Stimulated activated CD8-positive, alpha-beta memory T cell treated with anti-CD3 and anti-CD28 coated beads, Interleukin-15, amount 100 ng/mL, for 24 hours (primary cell): ENCODE measurements at regions not wholly inside any gene's neighbourhood (a gene's known extent, or its start where the extent isn't known, plus 50 kb on each side); places are given as distances from the start of the nearest gene placed in this dataset.
"Not testable (repeated sequence)": the region's sequence is repeated elsewhere in the genome, so short reads cannot be mapped to it uniquely, and the experiment has no call there.

Source experiments
- DNase-seq: peaks from one replicate; pipeline ENCODE4 v3.0.0-alpha.2; 2020; ENCODE audit warnings: low read depth

GRCh38 chr6:27136978-27137814 is 110.3 kb upstream of the PRSS16 start:
- no peak for DNase-seq

GRCh38 chr6:27138406-27138805 is 109.1 kb upstream of the PRSS16 start:
- no peak for DNase-seq

DNA sequence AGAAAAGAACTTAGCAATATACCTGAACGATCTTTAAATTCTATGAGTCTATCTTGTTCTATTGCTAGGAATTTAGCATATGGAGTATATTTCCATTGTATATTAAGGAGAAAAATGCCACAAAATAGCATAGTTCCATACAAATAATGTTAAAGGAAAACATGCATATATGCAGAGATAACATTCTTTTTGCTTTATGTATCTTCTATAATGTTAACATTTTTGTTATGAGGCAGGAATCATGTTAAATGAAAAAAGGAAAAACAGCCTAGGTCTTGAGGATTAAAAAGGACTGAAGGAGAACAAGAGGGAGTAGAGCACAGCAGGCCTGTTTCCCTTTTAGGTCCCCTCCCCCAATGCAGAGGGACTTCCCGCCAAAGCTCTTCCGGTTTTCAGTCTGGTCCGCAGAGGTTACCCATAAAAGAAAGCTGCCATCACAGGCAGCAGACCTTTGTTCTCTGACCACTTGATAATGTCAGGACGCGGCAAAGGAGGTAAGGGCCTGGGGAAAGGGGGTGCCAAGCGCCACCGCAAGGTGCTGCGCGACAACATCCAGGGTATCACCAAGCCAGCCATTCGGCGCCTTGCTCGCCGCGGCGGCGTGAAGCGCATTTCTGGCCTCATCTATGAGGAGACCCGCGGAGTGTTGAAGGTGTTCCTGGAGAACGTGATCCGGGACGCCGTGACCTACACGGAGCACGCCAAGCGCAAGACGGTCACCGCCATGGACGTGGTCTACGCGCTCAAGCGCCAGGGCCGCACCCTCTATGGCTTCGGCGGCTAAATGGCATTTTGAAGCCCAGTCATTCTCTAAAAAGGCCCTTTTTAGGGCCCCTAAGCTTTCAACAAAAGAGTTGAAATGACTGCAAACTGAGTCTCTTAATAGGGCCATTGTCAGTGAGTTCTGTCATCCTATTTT is 108.4 kb upstream of the PRSS16 start:
- no peak for DNase-seq

DNA sequence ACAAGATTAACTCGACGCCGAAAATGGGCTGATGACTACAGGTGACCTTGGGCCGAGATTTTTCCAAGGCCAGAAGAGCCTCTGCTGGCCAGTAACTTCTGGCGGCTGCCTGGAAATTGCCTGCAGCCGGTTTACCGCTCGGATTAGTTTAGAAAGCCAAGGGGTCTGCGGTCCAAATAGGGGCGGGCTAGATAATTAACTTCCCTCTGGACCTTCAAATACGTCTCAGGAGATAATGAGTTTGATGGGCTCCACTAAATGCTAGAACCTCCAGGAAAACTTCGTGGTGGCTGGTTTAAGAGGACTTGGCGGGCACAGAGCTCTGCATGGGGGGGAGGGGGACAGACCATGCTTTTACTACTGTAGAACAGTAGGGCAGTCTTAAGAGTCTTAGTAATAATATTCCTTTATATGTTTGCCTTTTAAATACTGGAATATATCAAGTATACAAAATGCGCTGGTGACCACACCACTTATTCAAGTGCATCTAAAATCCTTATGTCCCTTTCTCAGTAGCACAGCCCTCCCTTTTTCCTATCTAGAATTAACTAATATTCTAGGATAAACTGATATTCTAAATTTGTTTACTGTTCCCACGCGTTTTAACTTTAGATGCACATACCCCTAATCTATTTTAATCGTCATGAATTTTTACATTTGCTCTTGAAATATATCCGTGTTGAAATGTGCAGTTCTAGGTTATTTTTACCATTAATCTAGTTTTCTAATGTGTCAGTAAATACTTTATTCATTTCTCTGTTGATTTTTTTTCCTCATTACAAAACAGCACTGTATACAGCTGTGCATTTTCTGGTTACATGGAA is 107.5 kb upstream of the PRSS16 start:
- no peak for DNase-seq

DNA sequence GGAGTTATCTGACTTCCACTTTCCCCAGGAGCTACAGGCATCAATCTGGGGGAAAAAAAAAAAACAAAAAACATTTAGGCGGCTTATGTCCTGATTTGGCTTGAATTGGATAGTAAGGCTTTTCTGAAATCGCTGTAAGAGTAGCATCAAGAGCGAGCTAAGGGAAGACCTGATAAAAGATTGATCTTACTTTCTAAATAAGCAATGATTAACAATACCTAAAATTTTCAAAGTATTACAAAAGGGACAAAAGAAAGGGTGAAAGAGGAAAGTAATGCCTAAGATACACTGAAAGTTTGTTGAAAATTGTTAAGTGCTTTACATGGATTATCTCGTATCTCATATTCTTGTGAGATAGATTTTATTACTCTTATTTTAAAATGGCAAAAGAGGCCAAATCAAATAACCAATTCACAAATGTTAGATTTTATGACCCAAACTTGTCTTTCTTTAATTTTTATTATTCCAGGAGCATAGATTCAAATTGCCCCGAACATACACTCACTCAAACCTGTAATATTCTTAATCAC is 106.4 kb upstream of the PRSS16 start:
- no peak for DNase-seq

GRCh38 chr6:27141529-27142015 is 105.9 kb upstream of the PRSS16 start:
- no peak for DNase-seq

DNA sequence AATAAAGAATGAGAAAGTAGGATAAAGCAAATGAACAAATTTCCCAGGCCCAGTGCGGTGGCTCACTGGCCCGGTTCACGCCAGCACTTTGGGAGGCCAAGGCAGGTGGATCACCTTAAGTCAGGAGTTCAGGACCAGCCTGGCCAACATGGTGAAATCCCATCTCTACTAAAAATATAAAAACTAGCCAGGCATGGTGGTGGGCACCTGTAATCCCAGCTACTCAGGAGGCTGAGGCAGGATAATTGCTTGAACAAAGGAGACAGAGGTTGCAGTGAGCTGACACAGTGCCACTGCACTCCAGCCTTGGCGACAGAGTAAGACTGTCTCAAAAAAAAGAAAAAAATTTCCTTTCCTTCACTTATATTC is 104.5 kb upstream of the PRSS16 start:
- DNase-seq = not testable (repeated sequence)

GRCh38 chr6:27143474-27144026 is 104.0 kb upstream of the PRSS16 start:
- DNase-seq = no peak

DNA sequence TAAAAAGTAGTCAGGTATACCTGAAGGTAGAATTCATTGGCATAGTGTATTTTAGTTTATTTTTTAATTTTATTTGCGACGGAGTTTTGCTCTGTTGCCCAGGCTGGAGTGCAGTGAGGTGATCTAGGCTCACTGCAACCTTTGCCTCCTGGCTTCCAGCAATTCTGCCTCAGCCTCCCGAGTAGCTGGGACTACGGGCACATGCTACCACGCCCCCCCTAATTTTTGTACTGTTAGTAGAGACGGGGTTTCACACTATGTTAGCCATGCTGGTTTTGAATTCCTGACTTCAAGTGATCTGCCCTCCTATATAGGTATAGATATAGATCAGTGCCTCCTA is 102.8 kb upstream of the PRSS16 start:
- no peak for DNase-seq

DNA sequence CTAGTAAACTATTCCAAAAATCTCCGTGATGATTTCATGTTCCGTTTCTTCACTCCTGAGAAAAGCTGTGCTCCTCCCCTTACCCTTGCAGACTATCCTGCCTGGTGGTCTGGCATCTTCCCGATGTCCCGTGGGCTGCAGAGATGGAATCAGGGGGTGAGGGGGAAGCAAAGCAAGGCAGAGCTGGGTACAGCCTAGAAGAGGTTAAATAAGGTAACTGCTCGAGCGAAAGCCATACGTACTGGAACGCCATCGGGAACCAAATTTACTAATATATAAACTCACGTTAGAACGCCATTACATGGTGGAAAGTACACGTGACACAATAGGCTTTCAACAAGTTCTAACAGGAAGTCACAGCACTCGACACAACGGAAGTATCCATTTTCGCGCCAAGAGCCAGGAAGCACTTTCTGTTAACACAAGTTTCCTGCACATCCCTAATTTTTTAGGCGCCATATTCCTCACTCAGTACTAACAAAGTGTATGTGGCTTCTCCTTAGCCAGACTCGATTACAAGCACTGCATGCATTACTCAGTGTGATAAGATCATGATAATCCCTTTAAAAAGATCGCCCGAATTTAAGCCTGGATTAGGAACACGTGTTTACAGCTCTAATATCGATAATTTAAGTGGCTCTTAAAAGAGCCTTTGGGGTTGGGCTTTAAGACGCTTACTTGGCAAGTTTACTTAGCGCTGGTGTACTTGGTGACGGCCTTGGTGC is 101.6 kb upstream of the PRSS16 start:
- DNase-seq = no peak

DNA sequence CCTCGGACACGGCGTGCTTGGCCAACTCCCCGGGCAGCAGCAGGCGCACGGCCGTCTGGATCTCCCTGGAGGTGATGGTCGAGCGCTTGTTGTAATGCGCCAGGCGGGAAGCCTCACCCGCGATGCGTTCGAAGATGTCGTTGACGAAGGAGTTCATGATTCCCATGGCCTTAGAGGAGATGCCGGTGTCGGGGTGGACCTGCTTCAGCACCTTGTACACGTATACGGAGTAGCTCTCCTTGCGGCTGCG is 101.1 kb upstream of the PRSS16 start:
- DNase-seq = not testable (repeated sequence)

DNA sequence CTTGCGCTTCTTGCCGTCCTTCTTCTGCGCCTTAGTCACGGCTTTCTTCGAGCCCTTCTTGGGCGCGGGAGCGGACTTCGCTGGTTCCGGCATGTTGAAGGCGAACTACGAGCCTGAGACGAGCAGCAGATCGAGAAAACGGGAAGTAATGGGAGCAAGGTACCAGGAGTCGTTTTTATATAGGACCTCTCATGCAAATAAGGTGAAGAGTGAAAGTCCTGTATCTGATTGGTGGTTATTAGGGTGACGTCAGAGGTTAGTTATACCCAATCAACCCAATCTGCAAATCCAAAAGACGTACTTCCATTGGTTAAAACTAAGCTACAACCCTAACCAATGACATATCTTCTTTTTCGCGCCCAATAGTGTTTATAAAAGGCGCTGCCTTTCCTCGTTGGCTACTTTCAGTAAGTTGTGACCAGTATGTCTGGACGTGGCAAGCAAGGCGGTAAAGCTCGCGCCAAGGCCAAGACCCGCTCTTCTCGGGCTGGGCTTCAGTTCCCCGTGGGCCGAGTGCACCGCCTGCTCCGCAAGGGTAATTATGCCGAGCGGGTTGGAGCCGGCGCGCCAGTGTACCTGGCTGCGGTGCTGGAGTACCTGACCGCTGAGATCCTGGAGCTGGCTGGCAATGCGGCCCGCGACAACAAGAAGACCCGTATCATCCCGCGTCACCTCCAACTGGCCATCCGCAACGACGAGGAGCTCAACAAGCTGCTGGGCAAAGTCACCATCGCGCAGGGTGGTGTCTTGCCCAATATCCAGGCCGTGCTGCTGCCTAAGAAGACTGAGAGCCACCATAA is 100.6 kb upstream of the PRSS16 start:
- peak; percentile 61 for DNase-seq

DNA sequence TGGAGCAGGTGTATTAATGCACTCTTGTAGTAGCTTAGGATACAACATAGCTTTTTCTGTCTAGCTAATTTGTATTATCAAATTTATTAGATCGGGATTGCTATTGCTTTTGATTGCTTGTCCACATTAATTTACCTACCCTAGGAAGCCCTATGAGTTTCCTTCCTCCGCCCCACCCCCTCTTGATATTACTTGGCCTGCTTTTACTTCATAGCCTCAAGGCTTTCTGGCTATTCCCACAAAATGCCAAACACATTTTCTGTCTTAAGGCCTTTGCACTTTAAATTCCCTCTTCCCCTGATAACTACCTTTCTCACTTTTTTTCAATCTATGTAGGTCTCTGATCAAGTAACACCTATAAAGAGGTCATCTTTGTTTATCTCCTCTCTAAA is 99.1 kb upstream of the PRSS16 start:
- no peak for DNase-seq

- no peak for DNase-seq
These were observed 98.4 kb upstream of the PRSS16 start for GRCh38 chr6:27149150-27149549.

GRCh38 chr6:27154696-27155095 is 92.8 kb upstream of the PRSS16 start:
- no peak for DNase-seq

DNA sequence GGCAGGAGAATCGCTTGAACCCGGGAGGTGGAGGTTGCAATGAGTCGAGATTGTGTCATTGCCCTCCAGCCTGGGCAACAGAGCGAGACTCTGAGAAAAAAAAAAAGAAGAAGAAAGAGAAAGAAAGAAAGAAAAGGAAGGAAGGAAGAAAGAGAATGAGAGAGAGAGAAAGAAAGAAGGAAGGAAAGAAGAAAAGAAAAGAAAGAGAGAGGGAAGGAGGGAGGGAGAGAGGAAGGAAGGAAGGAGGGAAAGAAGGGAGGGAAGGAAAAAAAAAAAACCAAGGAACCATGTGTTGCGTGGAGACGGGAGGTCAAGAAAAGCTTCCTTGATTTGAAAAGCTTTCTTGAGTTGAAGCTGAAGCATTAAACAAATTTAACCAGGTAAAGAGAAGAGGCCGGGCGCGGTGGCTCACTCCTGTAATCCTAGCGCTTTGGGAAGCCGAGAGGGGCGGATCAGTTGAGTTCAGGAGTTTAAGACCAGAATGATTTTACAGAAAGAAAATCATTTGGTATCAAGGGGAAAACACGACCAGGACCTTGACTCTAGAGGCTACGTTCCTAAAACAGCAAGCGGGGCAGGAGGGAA is 90.5 kb upstream of the PRSS16 start:
- no peak for DNase-seq

DNA sequence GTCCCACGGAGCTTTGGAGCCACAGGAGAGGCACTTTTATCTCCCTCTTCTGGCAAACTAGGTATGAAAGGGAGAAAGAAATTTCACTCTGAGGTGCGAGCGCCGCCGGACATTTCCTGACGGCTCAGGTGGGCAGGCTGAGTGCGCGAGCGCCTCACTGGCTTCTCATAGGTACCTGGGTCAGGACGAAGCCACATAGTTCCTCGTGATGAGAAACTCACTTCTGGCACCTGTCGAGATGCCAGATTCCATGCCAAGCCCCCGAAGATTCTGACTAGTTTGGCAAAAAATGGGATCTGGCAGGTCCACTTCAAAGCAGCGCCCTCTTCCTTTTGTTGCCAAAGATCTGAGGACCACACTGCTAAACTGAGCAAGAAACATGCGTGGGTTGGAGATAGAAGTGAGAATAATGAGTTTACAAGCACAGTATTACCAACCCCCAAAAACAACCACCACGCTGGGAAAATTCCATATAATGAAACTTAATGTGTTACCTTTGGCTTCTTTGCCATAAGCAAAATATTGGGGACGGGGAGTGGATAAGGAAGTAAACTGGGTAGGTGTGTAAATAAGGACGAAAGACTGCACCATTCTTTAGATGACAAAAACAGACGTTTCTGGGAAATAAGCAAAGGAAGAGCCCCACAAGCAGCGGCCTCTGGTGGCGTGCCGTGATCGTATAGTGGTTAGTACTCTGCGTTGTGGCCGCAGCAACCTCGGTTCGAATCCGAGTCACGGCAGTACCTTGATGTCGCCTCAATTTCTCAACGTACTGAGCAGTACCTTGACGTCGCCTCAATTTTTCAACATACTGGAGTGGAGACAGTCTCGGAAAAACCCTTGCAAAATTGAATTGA is 89.8 kb upstream of the PRSS16 start:
- DNase-seq = peak; percentile 65

- DNase-seq = no peak
These were observed 89.2 kb upstream of the PRSS16 start for GRCh38 chr6:27158316-27158643.

DNA sequence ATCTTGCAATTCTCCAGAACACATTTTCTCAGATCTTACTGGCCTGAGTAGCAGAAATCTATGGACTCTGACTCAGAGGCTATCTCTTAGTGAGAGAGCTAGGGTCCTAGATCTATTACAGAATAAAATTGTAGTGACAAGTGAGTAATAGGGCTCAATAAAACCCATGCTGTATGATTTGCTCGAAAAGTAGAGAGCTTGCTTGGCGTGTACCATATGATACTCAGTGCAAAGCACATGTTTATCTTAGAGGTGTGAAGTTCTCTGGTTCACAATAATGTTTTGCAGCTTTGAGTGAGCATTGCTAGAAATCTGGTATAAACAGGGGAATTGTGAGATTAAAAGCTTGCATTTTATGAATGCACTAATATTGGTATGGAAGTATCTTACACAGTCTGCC is 87.8 kb upstream of the PRSS16 start:
- DNase-seq = no peak
